BJ (cell line): ENCODE measurements at regions not wholly inside any gene's neighbourhood (a gene's known extent, or its start where the extent isn't known, plus 50 kb on each side); places are given as distances from the start of the nearest gene placed in this dataset.
"Not testable (repeated sequence)": the region's sequence is repeated elsewhere in the genome, so short reads cannot be mapped to it uniquely, and the experiment has no call there.

ENCODE experiments used
- CTCF ChIA-PET: fragments of 350-600 bp; formaldehyde crosslinking; extraction: SDS; loops from one replicate; lab custom pipeline; 2021; ENCODE audit warnings: antibody characterized with exemption, inconsistent platforms; lab: Yijun Ruan, JAX
- POLR2A ChIA-PET: fragments of 300-600 bp; sonication (Branson Sonifier 250); formaldehyde crosslinking; extraction: SDS; loops from one replicate; lab custom pipeline; 2021; ENCODE audit warnings: antibody characterized with exemption; lab: Charles Lee
- DNase-seq: peaks from one replicate; pipeline ENCODE4 v3.0.0-alpha.2; 2011; ENCODE audit warnings: low read depth
- H3K27me3 ChIP-seq: 2 replicates; pipeline ENCODE4 v1.6.0; 2011; ENCODE audit warnings: low read length; ENCODE audit not compliant: control insufficient read depth, insufficient read depth
- H3K36me3 ChIP-seq: 2 replicates; pipeline ENCODE4 v1.5.1; 2011; ENCODE audit warnings: low read length; ENCODE audit not compliant: control insufficient read depth, insufficient read depth
- H3K4me3 ChIP-seq: 2 replicates; pipeline ENCODE4 v1.5.1; 2011; ENCODE audit warnings: low read depth, mild to moderate bottlenecking, control low read depth, low read length
- TF ChIP-seq, protein P1 (sequence below): IDR thresholded peaks from 2 replicates; pipeline ENCODE4 v1.5.1; 2011; ENCODE audit warnings: low read depth, mild to moderate bottlenecking, control low read depth, inconsistent platforms, low read length, moderate library complexity; ENCODE audit not compliant: insufficient read depth

GRCh38 chr14:80275208-80275850 is 64.0 kb upstream of the DIO2 start:
- POLR2A ChIA-PET, result no interaction called here
- TF ChIP-seq, protein P1, sequence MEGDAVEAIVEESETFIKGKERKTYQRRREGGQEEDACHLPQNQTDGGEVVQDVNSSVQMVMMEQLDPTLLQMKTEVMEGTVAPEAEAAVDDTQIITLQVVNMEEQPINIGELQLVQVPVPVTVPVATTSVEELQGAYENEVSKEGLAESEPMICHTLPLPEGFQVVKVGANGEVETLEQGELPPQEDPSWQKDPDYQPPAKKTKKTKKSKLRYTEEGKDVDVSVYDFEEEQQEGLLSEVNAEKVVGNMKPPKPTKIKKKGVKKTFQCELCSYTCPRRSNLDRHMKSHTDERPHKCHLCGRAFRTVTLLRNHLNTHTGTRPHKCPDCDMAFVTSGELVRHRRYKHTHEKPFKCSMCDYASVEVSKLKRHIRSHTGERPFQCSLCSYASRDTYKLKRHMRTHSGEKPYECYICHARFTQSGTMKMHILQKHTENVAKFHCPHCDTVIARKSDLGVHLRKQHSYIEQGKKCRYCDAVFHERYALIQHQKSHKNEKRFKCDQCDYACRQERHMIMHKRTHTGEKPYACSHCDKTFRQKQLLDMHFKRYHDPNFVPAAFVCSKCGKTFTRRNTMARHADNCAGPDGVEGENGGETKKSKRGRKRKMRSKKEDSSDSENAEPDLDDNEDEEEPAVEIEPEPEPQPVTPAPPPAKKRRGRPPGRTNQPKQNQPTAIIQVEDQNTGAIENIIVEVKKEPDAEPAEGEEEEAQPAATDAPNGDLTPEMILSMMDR, result no peak
- CTCF ChIA-PET, result interaction anchor here (0.8 to 1.0 kb wide), 2 partner anchors 12 to 61 kb away, joined by 3 to 4 read pairs; no protein-coding TSS in a partner anchor
- Histone ChIP-seq H3K36me3 (no peaks in the 10 kb centered on the region), H3K4me3 (no peak overlapping the region), H3K27me3 (no peaks in the 10 kb centered on the region)
- DNase-seq, result no peak

GRCh38 chr14:80274310-80274709 is 63.0 kb upstream of the DIO2 start:
- POLR2A ChIA-PET, H3K4me3 ChIP-seq, H3K36me3 ChIP-seq, H3K27me3 ChIP-seq, CTCF ChIA-PET, DNase-seq: not testable (repeated sequence)

GRCh38 chr14:80271389-80271788 is 60.1 kb upstream of the DIO2 start:
- DNase-seq, result no peak
- TF ChIP-seq, protein P1, result no peak
- H3K4me3 ChIP-seq, result no peak overlapping the region
- CTCF ChIA-PET, result interaction anchor here (1.0 kb wide), 2 partner anchors 20 to 177 kb away, joined by 3 read pairs; no protein-coding TSS in a partner anchor
- no peaks in the 10 kb centered on the region for H3K27me3 ChIP-seq
- POLR2A ChIA-PET, result no interaction called here
- no peaks in the 10 kb centered on the region for H3K36me3 ChIP-seq

DNA sequence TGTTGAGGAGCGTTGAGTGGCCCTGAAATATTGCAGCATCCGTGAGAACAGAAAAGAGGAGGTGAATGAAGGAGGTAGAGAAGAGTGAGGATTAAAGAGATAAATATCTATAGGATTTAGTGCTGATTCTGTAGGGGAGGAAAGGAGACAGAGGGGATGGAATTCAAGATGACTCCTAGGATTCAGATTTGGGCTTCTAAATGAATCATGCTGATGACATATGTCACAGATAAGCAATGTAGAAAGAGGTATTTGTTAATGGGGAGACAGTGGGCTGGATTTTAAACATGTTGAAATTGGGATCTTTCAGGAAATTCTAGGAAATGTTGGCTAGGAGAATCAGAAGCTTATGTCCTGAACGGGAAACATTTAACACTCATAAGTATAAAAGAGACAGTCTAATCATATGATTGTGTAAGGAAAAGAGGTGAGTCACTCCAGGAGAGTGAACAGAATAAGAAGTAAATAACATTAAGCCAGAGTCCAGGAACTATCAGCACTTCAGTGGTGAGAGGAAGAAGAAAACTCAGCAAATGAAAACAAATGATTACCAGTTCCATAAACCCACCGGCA is 58.1 kb upstream of the DIO2 start:
- CTCF ChIA-PET, result no interaction called here
- POLR2A ChIA-PET, result no interaction called here

DNA sequence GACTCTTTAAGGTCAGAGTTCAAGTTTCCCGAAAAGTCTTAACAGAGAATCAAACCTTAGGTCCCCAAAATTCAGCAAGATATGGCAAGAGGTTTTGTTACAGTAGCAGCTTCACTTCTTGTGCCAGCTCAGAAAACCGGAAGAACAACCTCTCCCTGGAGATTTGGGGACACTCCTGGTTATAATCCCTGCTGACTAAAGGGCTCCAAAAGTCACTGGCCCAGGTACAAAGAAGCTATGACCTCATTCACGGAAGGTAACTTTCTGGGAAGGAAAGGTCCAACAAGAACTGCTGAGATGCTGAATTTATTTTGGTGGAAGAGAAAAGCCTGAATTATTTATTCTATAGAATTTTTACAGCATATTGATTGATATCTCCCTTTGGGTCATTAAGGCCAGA is 55.6 kb upstream of the DIO2 start:
- Histone ChIP-seq H3K36me3 (no peaks in the 10 kb centered on the region), H3K27me3 (no peaks in the 10 kb centered on the region), H3K4me3 (no peak overlapping the region)
- TF ChIP-seq, protein P1, result no peak
- DNase-seq, result no peak
- CTCF ChIA-PET, result no interaction called here
- POLR2A ChIA-PET, result no interaction called here

More for the DNA sequence above, 58.1 kb upstream of the DIO2 start:
- DNase-seq, result no peak
- Histone ChIP-seq H3K4me3 (no peak overlapping the region), H3K36me3 (no peaks in the 10 kb centered on the region), H3K27me3 (no peaks in the 10 kb centered on the region)
- TF ChIP-seq, protein P1, result no peak
